HL-60 (cell line): ENCODE measurements at regions not wholly inside any gene's neighbourhood (a gene's known extent, or its start where the extent isn't known, plus 50 kb on each side); places are given as distances from the start of the nearest gene placed in this dataset.

Experiments
- POLR2AphosphoS5 ChIP-seq: IDR thresholded peaks from 2 replicates; pipeline ENCODE4 v1.6.1; 2012; ENCODE audit warnings: low read depth
- SPI1 ChIP-seq: IDR thresholded peaks from 2 replicates; pipeline ENCODE4 v1.6.1; 2012; ENCODE audit warnings: low read depth, mild to moderate bottlenecking, borderline replicate concordance
- TF ChIP-seq, protein P1 (sequence below): IDR thresholded peaks from one replicate; pipeline ENCODE4 v1.5.1; 2011; ENCODE audit warnings: low read length, control low read depth, inconsistent platforms; ENCODE audit not compliant: insufficient read depth
- TF ChIP-seq, protein P2 (sequence below): IDR thresholded peaks from 2 replicates; pipeline ENCODE4 v1.6.1; 2012; ENCODE audit warnings: low read depth; ENCODE audit not compliant: insufficient replicate concordance

DNA sequence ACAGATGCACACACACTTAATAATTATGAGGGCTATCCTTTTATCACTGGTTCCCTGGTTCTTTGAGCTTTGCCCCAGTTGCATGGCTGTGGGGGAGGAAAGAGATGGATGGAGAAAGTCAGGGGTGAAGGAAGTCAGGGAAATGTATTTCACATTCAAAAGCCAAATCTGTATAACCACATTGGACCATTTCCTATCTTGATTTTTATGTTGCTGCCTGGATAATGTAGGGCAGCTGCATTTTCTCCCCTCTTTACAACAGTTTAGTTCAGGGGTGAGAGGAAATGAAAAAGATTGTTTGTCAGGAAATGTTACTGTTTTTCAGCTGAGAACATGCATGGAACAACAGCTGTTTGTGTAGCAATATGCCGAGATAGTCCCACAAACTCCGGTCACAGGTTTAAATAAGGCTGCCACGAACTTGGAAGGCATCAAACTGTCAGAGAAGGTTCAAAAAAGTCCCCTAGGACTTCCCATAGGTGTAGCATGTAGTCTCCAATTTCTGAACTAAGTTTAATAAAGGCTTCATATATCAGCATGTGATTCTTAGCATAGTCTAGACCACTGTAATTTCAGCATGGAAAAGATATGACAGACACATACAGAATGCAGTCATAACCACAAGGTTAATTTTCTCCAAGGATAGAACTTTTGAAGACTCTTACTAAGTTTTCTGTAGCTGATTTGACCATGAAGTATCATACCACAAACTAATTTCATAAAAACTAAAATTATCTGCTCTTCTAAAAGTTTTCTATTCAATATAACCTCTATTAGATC lies 82.1 kb upstream of the COL21A1 start:
- TF ChIP-seq, protein P1, sequence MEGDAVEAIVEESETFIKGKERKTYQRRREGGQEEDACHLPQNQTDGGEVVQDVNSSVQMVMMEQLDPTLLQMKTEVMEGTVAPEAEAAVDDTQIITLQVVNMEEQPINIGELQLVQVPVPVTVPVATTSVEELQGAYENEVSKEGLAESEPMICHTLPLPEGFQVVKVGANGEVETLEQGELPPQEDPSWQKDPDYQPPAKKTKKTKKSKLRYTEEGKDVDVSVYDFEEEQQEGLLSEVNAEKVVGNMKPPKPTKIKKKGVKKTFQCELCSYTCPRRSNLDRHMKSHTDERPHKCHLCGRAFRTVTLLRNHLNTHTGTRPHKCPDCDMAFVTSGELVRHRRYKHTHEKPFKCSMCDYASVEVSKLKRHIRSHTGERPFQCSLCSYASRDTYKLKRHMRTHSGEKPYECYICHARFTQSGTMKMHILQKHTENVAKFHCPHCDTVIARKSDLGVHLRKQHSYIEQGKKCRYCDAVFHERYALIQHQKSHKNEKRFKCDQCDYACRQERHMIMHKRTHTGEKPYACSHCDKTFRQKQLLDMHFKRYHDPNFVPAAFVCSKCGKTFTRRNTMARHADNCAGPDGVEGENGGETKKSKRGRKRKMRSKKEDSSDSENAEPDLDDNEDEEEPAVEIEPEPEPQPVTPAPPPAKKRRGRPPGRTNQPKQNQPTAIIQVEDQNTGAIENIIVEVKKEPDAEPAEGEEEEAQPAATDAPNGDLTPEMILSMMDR: no peak
- TF ChIP-seq POLR2AphosphoS5 (no peak), SPI1 (no peak)
- TF ChIP-seq, protein P2, sequence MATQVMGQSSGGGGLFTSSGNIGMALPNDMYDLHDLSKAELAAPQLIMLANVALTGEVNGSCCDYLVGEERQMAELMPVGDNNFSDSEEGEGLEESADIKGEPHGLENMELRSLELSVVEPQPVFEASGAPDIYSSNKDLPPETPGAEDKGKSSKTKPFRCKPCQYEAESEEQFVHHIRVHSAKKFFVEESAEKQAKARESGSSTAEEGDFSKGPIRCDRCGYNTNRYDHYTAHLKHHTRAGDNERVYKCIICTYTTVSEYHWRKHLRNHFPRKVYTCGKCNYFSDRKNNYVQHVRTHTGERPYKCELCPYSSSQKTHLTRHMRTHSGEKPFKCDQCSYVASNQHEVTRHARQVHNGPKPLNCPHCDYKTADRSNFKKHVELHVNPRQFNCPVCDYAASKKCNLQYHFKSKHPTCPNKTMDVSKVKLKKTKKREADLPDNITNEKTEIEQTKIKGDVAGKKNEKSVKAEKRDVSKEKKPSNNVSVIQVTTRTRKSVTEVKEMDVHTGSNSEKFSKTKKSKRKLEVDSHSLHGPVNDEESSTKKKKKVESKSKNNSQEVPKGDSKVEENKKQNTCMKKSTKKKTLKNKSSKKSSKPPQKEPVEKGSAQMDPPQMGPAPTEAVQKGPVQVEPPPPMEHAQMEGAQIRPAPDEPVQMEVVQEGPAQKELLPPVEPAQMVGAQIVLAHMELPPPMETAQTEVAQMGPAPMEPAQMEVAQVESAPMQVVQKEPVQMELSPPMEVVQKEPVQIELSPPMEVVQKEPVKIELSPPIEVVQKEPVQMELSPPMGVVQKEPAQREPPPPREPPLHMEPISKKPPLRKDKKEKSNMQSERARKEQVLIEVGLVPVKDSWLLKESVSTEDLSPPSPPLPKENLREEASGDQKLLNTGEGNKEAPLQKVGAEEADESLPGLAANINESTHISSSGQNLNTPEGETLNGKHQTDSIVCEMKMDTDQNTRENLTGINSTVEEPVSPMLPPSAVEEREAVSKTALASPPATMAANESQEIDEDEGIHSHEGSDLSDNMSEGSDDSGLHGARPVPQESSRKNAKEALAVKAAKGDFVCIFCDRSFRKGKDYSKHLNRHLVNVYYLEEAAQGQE: no peak
